GM19463 (cell line): ENCODE measurements at regions not wholly inside any gene's neighbourhood (a gene's known extent, or its start where the extent isn't known, plus 50 kb on each side); places are given as distances from the start of the nearest gene placed in this dataset.
"Not testable (repeated sequence)": the region's sequence is repeated elsewhere in the genome, so short reads cannot be mapped to it uniquely, and the experiment has no call there.

Source experiments
- ATAC-seq: cut with Tn5 transposase; IDR thresholded peaks from one replicate; pipeline ENCODE4 v1.9.1; 2021; ENCODE audit warnings: mild to moderate bottlenecking, moderate library complexity; ENCODE audit not compliant: unreplicated experiment

DNA sequence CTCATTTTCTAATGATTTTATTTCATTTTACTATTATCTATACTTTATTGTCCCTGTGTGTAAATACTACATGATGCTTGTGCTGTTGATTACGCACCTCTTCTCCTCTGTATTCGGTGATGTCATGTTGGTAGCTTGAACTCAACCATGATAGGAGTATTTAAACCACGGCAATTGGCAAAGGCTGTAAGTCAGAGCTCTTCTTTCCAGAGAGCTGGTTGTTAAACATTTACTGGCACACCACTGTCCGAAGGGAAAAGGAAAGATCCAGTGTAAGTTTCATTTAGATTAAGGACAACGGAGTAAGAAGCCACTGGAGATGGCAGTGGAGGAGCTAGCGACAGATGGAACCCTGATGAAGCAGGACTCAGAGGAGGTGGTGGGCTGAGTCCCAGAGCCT, 93.4 kb upstream of the KCNE2 start:
- ATAC-seq = no peak

DNA sequence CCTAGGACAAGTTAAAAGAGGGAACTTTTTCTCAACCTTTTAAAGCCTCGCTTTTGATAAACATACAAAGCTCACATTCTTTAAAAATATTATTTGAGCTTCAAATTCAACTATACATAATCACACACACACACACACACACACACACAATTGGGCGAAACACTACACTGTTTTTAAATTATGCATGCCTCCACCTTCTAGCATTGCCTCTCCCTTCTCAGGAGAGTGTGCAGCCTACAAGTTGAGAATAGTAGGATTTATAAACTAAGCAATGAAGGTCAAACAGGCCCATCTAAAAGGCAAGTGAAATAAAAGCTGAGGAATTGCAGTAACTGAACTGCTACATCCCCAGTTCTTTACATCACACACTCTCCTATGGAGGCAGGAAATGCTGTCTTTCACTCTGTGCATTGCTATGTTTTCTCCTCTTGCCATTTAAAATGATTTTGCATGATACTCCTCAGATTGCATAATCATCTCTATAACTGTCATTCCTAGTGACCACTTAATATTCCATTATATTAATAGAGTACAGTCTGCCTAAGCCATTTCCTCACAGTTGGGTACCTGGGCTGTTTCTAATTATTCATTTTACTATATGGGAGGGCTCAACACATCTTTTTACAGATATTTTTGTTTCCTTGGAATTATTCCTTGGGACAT, 92.5 kb upstream of the KCNE2 start:
- ATAC-seq = no peak

DNA sequence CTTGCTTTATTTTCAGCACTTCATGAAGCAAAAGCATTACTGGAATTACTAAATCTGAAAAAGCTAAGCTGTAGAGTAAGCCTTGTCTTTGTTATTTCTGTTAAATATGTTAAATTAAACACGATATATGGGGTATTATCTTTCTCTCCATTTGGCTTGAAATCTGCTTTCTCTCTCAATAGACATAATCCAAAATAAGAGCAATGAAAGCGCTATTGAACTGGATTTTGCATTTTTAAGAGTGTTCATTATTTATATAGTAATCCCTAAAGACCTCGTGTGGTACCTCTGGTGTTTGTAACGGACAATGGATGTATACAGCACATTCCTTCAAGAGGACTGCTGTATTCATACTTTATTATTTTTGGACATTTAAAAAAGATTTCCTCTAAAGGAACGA, 91.5 kb upstream of the KCNE2 start:
- ATAC-seq = no peak

DNA sequence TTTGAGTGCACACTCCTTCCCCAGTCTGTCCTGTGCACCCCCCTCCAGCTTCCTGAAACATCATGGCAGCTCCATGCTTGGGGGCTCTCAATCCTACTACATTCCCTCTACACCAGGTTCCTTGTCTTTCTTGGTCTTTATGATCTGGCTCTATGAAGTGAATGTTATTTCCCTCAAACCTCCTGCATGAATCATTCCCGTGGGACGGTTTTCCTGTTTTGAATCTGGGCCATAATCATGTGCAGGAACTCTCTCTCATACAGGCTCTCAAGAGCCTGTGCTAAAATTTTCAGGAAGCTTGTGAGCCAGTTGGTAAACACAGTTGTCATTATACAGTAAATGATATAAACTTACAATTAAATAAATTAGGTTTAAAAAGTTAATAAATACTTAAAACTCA, 89.8 kb upstream of the KCNE2 start:
- ATAC-seq = no peak

DNA sequence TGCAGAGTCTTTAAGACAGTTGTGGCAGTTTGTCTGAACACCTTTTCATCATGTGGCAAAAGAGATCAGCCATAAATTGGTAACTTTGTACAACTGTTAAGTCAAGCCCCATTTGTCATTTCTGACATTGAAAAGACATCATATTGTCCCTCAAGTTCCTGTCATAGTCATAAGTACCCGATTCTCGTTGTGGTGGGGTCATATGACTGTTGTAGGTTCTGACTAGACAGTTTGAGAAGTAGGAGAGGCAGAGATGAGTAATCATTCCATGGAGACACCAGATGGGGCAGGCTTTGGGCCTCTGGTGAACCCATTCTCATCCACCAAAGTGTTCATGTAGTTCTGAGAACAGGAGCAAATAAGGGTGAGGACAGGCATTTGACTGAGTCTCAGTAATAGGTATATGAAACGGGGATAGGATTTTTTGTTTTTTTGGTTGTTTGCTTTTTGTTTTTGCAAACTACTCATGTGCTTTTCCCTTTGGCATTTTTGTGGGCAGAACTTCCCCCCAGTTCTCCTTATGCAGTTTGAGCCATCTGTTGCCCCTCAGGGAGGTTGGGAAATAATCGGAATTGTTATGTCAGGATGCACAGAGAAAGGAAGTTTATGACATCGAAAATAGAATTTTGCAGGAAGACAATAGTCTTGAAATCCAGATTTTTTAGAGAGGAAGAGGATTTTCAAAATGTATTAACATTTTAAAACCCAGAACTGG, 86.9 kb upstream of the KCNE2 start:
- no peak for ATAC-seq

DNA sequence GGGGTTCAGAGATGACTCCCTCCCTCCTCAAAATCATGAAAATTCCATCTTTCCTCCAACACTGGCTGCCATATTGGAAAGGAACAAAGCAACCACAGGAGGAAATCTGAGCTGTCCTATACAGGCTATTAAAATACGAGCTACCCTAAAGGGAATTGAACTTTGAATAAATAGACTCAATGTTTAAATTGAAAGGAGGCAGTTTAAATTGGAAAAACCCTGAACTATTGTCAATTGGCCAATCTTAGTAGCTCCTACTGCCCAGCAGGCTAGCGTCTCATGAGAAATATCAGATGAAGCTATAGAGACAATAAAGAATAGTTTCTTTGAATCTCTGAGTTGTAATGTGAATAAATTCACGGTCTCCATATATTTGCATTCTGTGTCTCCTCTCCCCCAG, 85.4 kb upstream of the KCNE2 start:
- ATAC-seq = no peak

DNA sequence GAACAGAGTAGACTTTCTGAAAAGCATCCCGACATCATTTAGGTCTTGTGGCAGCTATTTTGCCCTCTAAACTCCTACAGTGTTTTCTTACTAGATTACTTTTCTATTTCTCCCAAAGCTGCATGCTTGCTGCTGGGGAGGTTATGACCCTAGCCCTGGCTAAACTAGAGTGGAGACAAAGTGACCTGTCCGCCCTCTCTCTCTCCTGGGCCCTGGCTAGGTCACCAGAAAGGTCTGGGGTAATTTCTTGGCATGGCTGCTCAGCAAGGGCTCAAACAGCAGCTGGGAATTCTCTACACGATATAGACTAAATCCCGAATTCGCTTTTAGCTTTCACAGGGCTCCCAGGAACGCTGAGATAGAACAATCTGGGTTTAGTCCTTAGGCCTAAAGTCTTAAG, 84.5 kb upstream of the KCNE2 start:
- ATAC-seq = no peak

DNA sequence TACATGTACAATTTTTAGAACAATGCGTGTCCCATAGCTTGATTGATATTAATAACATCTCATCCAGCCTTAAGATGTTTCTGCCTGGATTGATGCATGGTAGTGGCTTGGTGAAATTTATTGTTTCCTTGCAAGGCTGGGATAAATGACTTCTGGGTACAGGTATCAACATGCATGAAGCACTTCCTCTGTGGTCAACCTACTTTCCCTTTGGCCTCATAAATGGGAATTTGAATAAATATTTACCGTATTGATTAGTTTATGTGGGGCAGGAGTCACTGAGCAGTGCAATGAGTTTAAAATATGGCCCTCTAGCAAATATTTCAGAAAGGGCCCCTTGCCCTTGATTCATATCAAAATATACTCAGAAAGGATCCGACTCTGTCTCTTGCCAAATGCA, 83.9 kb upstream of the KCNE2 start:
- ATAC-seq = no peak

DNA sequence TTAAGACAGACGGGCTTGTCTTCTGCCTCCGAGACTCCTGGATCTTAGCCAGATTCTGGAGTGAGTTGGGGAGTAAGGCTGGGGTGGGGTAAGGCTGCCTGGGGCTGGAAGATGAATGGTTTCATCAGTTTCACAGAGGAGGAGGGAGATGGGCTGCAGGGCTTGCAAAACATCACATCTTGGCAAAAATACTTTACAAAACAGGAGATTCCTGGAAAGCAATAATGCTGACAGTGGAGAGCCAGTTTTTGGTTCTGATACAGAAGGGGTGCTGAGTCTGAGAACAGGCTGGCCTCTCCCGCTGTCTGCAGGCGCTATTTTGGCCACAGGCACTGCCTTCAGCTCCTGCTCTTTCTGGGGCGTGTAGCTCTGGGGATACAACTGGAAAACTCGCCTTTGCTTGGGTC, 83.4 kb upstream of the KCNE2 start:
- no peak for ATAC-seq

DNA sequence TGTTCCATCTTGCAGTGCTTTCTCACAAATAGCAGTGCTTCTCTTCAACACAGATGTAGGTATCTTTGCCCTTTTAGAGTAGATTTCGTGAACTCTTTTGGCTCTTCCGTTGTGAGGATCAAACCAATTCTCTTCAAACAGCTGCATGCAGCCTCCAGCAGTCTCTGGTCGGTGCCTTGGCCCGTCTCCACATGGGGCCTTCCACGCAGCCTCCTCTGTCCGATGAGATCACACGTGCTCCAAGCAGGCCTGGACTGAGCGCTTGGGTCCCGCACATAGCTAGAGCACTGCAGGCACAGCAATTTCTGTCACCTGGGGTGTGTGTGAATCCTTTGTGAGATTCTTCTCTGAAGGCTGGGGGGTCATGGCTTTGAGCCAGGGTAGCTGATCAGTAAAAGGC, 82.8 kb upstream of the KCNE2 start:
- ATAC-seq = no peak

DNA sequence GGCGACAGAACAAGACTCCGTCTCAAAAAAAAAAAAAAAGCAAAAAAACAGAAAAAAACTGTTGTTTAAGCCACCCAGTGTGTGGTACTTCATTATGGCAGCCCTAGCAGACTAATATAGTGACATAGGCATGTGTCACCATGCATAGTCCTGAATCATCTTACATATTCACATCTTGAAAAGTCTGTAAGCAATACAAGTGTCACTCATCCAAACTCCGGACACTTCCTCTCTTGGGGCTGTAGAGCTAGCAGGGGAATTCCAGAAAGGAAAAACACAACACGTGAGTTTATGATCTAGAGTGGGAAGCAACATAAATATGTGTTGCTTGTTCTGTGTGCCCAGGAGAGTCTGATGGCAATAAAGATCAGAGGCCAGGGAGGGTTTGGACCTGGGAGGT, 81.6 kb upstream of the KCNE2 start:
- ATAC-seq = no peak

DNA sequence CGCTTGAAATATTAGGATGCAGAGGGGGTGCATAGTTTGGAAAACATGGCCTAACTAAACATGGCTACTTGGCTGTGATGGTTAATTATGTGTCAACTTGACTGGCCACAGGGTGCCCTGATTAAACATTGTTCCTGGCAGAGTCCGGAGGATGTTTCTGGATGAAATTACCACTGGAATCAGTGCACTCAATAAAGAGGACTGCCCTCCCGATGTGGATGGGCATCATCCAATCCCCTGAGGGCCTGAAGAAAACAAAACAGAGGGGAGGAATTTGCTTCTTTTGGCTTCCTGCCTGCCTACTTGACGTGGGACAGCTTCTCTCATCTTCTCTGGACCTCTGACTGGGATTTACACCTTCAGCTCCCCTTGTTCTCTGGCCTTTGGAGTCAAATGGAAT, 79.1 kb upstream of the KCNE2 start:
- no peak for ATAC-seq

DNA sequence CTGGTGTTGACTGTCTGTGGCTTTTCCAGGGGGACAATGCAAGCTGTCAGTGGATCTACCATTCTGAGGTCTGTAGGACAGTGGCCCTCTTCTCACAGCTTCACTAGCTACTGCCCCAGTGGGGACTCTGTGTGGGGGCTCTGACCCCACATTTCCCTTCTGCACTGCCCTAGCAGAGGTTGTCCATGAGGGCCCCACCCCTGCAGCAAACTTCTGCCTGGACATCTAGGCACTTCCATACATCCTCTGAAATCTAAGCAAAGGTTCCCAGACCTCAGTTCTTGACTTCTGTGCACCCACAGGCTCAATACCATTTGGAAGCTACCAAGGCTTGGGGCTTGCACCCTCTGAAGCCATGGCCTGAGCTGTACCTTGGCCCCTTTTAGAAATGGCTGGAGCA, 75.8 kb upstream of the KCNE2 start:
- ATAC-seq = not testable (repeated sequence)

DNA sequence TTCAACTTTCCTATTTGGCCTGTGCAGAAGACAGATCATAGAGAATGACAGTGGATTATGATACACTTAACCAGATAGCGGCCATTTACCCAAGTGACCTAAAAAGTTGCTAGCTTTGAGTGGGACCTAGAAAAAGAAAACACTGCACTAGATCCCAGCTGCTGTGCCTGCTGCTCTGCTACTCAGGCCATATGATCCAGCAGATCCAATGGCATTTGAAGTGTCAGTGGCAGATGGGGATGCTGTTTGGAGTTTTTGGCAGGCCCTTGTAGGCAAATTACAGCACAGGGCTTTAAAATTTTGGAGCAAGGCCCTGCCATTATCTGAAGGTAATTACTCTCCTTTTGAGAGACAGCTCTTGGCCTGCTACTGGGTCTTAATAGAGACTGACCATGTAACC, 74.0 kb upstream of the KCNE2 start:
- no peak for ATAC-seq

DNA sequence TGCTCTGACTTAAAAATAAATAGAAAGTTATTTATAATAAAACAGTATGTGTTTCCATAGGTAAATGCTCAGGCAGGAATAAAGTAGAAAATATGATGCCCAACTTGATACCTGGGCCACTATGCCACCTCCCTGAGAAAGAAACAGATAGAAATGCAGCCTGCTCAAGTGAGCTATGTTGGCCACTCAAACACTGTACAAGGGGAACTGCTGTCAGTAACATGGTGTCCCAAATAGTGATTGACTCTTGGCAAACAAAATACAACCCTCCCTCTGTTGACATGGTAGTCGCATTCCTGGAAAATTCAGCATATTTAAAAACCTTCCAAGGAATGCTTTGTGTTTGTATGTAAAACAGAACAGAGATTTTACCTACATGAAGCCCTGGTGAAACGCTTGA, 66.9 kb upstream of the KCNE2 start:
- ATAC-seq = no peak

DNA sequence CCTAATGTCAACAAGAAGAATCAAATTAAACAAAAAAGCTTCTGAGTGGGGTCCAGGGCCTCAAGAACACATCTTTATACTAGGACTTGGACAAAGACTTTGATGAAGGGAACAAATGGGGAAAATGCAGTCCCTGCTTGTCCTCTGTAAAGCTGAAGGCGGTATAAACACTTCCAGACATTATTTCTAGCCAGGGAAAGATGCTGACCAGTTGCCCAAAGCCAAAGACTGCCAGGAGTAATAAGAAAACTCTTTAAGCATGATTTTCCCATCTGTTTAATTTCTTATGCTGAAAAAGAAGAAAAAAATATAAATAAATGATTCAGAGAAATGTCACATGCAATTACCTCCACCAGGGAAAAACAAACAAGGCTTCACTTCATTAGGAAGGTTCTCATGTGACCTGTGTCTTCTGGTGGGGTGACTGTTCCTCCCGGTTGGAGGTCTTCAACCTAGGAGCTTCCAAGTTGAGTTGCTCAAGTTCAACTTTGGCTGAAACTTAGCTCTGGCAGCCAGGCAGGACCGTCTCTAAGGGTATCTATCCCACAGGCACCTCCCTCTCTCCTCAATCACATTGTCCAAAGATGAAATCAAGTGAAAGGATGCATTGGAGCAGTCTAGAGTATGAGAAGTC, 65.2 kb upstream of the KCNE2 start:
- no peak for ATAC-seq

DNA sequence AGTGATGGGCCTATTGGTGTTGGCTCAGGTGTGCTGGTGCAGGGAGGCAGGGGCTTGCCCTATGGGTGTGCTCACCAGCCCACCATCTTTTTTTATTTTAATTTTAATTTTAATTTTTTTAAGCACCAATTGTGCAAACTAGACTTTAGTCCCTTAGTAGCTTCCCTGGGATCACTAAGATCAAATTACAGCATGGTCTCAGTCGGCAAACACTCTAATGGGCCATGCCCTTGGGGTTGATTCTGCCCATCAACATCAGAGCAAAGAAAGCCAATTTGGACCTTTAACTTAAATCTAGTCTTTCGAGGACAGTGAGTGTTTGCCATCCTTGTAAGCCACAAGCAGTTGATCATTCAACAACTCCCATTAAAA, 64.7 kb upstream of the KCNE2 start:
- ATAC-seq = no peak

DNA sequence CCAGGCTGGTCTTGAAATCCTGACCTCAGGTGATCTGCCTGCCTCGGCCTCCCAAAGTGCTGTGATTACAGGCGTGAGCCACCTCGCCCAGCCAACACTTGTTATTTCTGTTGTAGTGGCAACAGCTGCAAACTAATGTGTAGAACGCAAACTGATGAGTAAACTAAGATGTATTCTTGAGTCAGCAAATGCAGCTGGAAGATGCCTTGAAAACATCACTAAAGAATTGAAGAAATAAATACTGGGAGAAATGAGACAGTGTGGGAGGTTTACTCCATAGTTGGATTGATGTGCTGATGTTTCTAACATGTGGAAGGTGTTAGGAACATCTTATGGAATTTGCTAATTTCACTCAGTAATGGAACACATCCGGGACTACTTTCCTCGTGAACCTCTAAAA, 61.3 kb upstream of the KCNE2 start:
- no peak for ATAC-seq

DNA sequence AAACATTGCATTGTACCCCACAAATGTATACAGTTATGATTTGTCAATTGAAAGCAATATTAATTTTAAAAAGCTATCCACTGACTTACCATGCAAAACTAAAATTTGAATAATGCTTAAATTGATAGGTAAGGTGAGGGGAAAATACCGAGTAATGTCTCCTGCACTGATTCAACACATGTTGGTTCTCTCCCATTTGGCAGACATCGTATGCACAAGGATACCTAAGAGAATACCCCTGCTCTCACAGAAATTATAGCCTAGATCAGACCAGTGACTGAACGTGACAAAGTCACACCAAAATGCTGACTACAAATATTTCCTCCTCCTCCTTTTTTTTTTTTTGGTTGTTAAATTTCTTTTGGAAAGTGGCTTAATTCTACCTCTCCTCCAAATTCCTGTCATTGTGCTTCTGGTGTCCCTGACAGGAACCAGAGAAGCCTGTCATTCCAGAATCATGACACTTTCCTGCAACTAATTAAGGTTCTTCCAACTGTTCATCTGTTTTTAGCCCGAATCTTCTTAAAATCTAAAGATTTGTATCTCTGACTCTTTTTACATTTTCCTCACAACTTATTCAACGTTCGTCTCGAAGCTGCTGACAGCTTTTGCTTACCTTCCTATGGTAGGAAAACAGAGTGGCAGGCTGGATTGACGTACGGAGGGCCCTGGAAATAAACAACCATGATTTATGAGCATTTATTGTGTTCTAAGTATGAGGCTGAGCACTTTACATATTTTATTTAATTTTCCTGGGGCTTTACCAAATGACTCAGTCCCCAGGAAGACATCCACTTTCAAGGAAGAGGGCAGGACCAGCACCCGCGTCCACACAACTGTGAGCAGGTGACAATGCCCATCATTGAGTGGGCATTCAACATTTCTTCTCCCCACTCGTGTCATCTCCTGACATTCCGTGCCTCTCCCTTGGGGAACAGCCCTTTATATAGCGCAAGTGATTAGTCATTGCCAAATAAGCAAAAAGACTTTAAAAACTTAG, 57.9 kb upstream of the KCNE2 start:
- ATAC-seq = no peak

DNA sequence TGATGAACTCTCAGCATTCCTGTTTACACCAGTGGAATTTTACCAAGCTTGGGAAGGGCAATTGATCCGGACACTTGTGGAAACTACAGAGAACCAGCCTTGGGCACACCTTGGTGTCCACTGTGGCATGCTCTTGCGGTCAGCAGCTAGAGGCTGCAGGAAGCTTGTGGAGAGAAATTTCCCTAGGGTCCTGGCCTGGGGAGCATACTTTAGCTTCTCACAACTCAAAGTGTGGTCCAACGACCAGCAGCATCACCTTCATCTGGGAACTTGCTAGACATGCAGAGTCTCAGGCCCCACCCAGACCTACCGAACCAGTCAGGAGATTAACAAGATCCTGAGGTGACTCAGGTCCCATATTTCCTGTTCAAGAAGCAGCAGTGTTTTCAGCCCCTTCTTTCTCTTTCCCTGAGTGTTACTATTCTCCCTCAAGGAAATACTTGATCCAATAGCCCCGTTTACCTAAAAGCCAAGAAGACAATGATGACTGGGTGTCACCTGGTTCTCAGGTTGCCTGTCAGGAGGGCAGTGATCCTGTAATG, 55.7 kb upstream of the KCNE2 start:
- no peak for ATAC-seq
